AG04449 (cell line): ENCODE measurements at regions not wholly inside any gene's neighbourhood (a gene's known extent, or its start where the extent isn't known, plus 50 kb on each side); places are given as distances from the start of the nearest gene placed in this dataset.

ENCODE experiments used
- CTCF ChIA-PET: fragments of 350-600 bp; formaldehyde crosslinking; extraction: SDS; loops from one replicate; lab custom pipeline; 2021; ENCODE audit warnings: antibody characterized with exemption; lab: Yijun Ruan, JAX
- POLR2A ChIA-PET: fragments of 400-600, 350-600 bp; formaldehyde crosslinking; extraction: SDS; loops from one replicate; lab custom pipeline; 2020; ENCODE audit warnings: antibody characterized with exemption, inconsistent platforms; lab: Yijun Ruan, JAX
- DNase-seq: peaks from one replicate; pipeline ENCODE4 v3.0.0-alpha.2; 2010; ENCODE audit warnings: low read depth, low spot score
- H3K4me3 ChIP-seq: 2 replicates; pipeline ENCODE4 v1.5.1; 2011; ENCODE audit warnings: low read depth, mild to moderate bottlenecking, control low read depth, low read length
- TF ChIP-seq, protein P1 (sequence below): IDR thresholded peaks from one replicate; pipeline ENCODE4 v1.5.1; 2011; ENCODE audit warnings: mild to moderate bottlenecking, moderate library complexity, low read length, control low read depth, inconsistent platforms; ENCODE audit not compliant: insufficient read depth; ENCODE audit errors: missing control alignments

DNA sequence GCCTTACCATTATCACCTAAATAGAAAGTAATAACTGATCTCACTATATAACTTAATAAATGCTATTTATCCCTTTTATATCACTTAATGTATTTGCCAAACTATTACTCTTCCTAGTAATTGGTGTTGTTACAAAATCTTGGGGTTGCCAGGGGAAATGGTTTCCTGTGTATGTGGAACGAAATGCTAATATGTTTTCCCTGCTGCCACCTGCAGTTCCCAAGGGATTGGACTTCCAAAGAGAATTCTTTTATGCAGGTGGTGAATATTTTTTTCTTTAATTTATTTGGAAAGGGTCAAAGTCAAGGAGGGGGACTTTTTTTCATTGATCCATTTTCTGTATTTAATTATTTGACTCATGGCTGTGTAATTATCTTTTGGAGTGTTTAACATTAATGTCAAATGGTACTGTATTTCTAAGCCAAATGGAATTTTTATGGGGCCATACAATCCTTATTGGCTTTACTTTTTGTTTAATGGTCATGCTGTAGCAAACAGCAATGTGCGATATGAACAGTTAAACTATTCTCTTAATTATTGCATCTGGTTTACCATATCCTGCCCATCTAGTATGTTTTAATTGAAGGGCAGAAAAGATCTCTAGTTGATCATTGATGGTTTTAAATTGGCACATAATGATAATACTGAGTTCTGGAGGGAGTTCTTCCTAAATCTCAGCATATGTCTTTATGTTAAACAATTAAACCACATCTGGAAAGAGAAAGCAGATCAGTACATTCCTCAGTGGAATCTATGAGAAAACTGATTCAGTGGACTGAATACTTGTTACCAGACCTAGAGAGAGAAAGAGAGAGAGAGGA lies 486.3 kb downstream of the TTLL7 start:
- no peak for DNase-seq
- ChIA-PET POLR2A (no interaction called here), CTCF (no interaction called here)
- TF ChIP-seq, protein P1, sequence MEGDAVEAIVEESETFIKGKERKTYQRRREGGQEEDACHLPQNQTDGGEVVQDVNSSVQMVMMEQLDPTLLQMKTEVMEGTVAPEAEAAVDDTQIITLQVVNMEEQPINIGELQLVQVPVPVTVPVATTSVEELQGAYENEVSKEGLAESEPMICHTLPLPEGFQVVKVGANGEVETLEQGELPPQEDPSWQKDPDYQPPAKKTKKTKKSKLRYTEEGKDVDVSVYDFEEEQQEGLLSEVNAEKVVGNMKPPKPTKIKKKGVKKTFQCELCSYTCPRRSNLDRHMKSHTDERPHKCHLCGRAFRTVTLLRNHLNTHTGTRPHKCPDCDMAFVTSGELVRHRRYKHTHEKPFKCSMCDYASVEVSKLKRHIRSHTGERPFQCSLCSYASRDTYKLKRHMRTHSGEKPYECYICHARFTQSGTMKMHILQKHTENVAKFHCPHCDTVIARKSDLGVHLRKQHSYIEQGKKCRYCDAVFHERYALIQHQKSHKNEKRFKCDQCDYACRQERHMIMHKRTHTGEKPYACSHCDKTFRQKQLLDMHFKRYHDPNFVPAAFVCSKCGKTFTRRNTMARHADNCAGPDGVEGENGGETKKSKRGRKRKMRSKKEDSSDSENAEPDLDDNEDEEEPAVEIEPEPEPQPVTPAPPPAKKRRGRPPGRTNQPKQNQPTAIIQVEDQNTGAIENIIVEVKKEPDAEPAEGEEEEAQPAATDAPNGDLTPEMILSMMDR: no peak
- no peak overlapping the region for H3K4me3 ChIP-seq

DNA sequence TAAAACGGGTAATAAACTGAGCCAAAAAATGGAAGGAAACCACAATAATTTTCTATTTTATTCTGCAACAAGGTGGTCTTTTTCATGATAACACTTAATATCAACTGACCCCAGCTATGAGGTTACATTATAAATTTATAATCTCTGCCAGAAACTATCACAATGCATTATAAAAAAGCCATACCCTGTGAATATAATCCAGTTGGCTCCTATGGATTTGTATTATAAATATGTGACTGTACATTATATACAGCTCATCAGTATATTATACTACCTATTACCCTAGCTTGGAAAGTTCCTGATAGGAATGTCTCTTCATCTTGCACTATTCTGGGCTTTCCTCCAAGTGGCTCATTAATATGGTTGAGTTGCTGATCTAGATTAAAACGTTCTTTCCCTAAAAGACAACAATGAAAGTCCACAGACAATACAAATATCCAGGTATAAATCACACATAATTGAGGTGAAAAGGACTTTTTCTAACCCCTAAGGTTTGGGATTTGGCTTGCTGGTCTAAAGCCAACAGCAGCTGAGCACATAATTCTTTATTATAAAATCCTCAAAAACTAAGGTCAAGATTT lies 487.7 kb downstream of the TTLL7 start:
- no peak overlapping the region for H3K4me3 ChIP-seq
- ChIA-PET POLR2A (no interaction called here), CTCF (no interaction called here)
- TF ChIP-seq, protein P1: no peak
- no peak for DNase-seq

DNA sequence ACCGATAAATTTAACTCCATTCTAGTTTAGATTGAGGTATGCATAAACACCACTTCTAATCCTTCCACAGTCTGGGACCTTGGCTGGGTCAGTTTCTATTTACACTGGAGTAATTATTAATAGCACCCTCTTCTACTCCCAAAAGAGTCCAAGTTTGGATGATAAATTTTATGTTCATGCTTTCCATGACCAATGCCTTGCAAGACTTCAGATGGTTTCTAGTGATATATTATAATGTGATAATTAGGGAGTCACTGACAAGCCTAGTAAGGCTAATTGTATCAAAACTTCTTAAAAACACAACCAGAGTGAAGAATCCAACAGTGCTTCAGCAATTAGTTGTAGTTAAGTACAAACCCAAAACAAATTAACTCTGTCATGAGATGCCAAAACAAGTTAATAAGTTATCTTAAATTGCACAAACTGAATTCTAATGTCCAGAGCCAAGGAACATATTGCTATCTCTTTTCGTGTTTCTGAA lies 489.6 kb downstream of the TTLL7 start:
- no peak overlapping the region for H3K4me3 ChIP-seq
- no peak for DNase-seq
- POLR2A ChIA-PET: no interaction called here
- CTCF ChIA-PET: no interaction called here
- TF ChIP-seq, protein P1: no peak

DNA sequence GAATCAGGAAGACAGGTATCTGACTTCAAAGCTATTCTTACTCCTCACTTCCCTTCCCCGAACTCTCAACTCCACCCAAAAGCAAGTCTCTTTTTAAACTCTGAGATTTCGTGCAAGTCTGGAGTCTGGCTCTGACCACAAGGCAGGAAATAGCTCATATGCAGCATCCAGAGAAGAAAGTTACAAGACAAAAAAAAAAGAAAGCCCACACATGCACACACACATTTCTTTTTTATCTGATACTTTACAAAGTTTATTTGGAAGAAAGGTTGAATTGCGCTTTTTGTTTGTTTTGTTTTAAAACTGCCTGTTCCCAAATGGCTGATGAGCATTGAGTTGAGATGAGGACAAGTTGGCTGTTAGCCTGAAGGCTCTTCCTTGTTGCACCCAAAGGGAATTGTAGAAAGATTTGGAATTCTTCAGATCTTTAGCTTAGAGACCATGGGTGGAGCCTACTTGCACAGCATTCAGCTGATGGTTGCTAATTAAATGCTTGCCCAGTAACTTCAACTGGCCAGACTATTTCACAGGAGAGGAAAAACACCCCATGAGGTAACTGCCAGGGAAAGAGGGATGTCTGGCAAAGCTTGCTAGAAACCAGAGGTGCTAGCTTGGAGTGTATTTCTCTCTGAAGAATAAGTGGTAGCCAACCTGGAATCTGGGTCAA lies 490.3 kb downstream of the TTLL7 start:
- DNase-seq: peak; percentile 45
- no peak overlapping the region for H3K4me3 ChIP-seq

DNA sequence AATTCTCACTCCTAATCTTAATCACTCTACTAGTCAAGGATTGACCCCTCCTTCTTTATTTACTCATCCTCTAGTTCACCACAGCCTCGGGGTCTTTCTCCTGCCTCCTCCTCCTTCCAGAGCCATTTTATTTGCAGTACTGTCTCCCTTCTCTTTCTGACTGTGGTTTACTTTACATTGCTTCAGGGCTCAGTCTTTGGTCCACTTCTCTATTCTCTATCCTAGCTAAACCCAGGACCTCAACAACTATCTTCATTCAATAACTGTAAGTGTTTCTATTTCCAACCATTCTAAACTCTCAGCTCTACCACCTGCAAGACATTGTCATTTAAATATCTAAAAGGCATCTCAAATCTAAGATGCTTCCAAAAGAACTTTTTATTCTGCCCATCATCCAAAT lies 493.8 kb downstream of the TTLL7 start:
- CTCF ChIA-PET: no interaction called here
- POLR2A ChIA-PET: no interaction called here
- DNase-seq: no peak

More for the DNA sequence above, 490.3 kb downstream of the TTLL7 start:
- TF ChIP-seq, protein P1: no peak
- ChIA-PET CTCF (no interaction called here), POLR2A (no interaction called here)

More for the DNA sequence above, 493.8 kb downstream of the TTLL7 start:
- TF ChIP-seq, protein P1: no peak
- no peak overlapping the region for H3K4me3 ChIP-seq
